ENCODE measurements at regions not wholly inside any gene's neighbourhood (a gene's known extent, or its start where the extent isn't known, plus 50 kb on each side); places are given as distances from the start of the nearest gene placed in this dataset.

DNA sequence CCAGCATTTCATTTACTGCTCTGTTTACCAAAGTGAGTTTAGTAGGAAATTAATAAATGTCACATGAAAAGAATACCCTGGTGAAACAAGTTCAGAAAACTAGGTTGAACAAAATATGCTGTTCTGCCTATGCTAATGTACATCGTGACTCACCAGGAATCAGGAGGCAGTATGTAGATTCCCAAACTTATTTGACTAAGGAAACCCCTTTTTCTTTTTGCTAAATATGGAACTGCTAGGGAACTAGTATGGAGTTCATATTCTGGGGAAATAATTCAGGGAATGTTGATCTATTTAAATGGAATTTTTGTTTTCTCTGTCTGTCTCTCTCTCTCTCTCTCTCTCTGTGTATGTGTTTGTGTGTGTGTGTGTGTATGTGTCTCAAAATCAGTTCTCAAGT is 49.9 kb upstream of the EXOC4 start:
- CTCF ChIA-PET = no interaction called here
- no peak for TF ChIP-seq FOS (IDR thresholded peaks at IDR 0.05; ENCODE audit: borderline replicate concordance, insufficient read depth, low read length)
- FAIRE-seq (no peak), DNase-seq (ENCODE audit: low read depth, low spot score) (no peak)
- Histone ChIP-seq H3K4me2 (ENCODE audit: insufficient read depth, low read length) (no peak overlapping the region), H3K9me1 (replicated peaks; ENCODE audit: control insufficient read depth, extremely low read depth, insufficient read depth, low read length) (no peaks in the 10 kb centered on the region), H3K9ac (replicated peaks; ENCODE audit: extremely low read depth, insufficient read depth, low read length) (no peak overlapping the region), H4K20me1 (replicated peaks; ENCODE audit: control insufficient read depth, extremely low read depth, insufficient read depth, low read length) (no peaks in the 10 kb centered on the region), H3K36me3 (ENCODE audit: control insufficient read depth in 2 of 2, extremely low read depth in 1 of 2, insufficient read depth in 2 of 2, low read length in 2 of 2) (no peaks in the 10 kb centered on the region), H3K9me3 (replicated peaks; ENCODE audit: control insufficient read depth, insufficient read depth, low read length) (no peaks in the 10 kb centered on the region), H3K4me3 (replicated peaks in 1 of 3; ENCODE audit: insufficient read depth in 1 of 3, low read depth in 1 of 3, low read length in 3 of 3) (no peak overlapping the region), H2AFZ (ENCODE audit: low read depth, low read length) (no peak overlapping the region), H3K4me1 (ENCODE audit: control insufficient read depth, extremely low read depth, insufficient read depth, low read length) (no peaks in the 10 kb centered on the region), H3K79me2 (ENCODE audit: control insufficient read depth, insufficient read depth, low read length) (no peaks in the 10 kb centered on the region), H3K27ac (ENCODE audit: insufficient read depth, low read depth, low read length) (no peak overlapping the region), H3K27me3 (ENCODE audit: control insufficient read depth in 2 of 2, insufficient read depth in 2 of 2, low read length in 2 of 2) (peaks cover 5 to 7% of the 10 kb centered on the region in 2 experiments)
- dilution Hi-C loops (cut with MboI; ENCODE audit: extremely low pct_ligation_motif_present, low sequenced_read_pairs) (no loop called here), intact Hi-C loops (cut with micrococcal nuclease) (no loop called here)
- POLR2A ChIA-PET = no interaction called here
- BruUV-seq (replicated peaks) = no TSS peak
